HG03066 (cell line): ENCODE measurements at regions not wholly inside any gene's neighbourhood (a gene's known extent, or its start where the extent isn't known, plus 50 kb on each side); places are given as distances from the start of the nearest gene placed in this dataset.

ENCODE experiments used
- ATAC-seq: cut with Tn5 transposase; IDR thresholded peaks from one replicate; pipeline ENCODE4 v1.9.1; 2021; ENCODE audit warnings: low read depth; ENCODE audit not compliant: unreplicated experiment

GRCh38 chr6:22621701-22622100 lies 52.3 kb downstream of the HDGFL1 start:
- no peak for ATAC-seq

- ATAC-seq, result no peak
Observed at GRCh38 chr6:22622351-22622750, 53.0 kb downstream of the HDGFL1 start.

- no peak for ATAC-seq
Observed at GRCh38 chr6:22622813-22623212, 53.4 kb downstream of the HDGFL1 start.

GRCh38 chr6:22627644-22628043 lies 58.3 kb downstream of the HDGFL1 start:
- ATAC-seq, result no peak

GRCh38 chr6:22631091-22631490 lies 61.7 kb downstream of the HDGFL1 start:
- no peak for ATAC-seq

GRCh38 chr6:22632581-22633145 lies 63.3 kb downstream of the HDGFL1 start:
- no peak for ATAC-seq

- ATAC-seq, result no peak
Observed at GRCh38 chr6:22636452-22636851, 67.1 kb downstream of the HDGFL1 start.

GRCh38 chr6:22637782-22638181 lies 68.4 kb downstream of the HDGFL1 start:
- ATAC-seq, result no peak

GRCh38 chr6:22638320-22638719 lies 69.0 kb downstream of the HDGFL1 start:
- no peak for ATAC-seq

GRCh38 chr6:22642254-22642653 lies 72.9 kb downstream of the HDGFL1 start:
- ATAC-seq, result no peak

GRCh38 chr6:22643780-22644179 lies 74.4 kb downstream of the HDGFL1 start:
- no peak for ATAC-seq

- no peak for ATAC-seq
Observed at GRCh38 chr6:22647719-22648118, 78.4 kb downstream of the HDGFL1 start.

GRCh38 chr6:22651731-22652130 lies 82.4 kb downstream of the HDGFL1 start:
- no peak for ATAC-seq

- ATAC-seq, result no peak
Observed at GRCh38 chr6:22653980-22654610, 84.7 kb downstream of the HDGFL1 start.

GRCh38 chr6:22656706-22657351 lies 87.5 kb downstream of the HDGFL1 start:
- ATAC-seq, result peak; percentile 72

- ATAC-seq, result no peak
Observed at GRCh38 chr6:22657352-22657980, 88.1 kb downstream of the HDGFL1 start.

GRCh38 chr6:22658183-22658582 lies 88.8 kb downstream of the HDGFL1 start:
- ATAC-seq, result no peak

GRCh38 chr6:22658934-22659333 lies 89.6 kb downstream of the HDGFL1 start:
- no peak for ATAC-seq

- no peak for ATAC-seq
Observed at GRCh38 chr6:22664968-22665367, 95.6 kb downstream of the HDGFL1 start.

- no peak for ATAC-seq
Observed at GRCh38 chr6:22666021-22666420, 96.7 kb downstream of the HDGFL1 start.

GRCh38 chr6:22666586-22666985 lies 97.2 kb downstream of the HDGFL1 start:
- ATAC-seq, result no peak

GRCh38 chr6:22667855-22668254 lies 98.5 kb downstream of the HDGFL1 start:
- no peak for ATAC-seq
